ENCODE measurements at regions not wholly inside any gene's neighbourhood (a gene's known extent, or its start where the extent isn't known, plus 50 kb on each side); places are given as distances from the start of the nearest gene placed in this dataset.

DNA sequence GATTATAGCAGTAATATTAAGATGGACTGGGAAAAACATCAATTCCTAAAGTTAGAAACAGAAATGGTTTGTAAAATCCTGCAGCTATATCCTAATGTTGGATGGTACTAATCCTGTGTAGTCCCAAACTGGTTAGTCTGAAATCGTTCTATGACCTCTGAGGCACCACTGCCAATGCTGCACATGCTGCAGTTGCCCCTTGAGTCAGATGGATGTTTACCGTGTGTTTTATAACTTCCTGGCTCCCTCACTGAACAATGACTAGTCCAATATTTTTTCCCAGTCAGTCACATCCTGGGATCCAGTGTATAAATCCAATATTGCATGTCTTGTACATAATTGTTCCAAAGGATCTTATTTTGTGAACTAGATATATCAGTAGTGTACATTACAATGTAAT lies 226.7 kb upstream of the PKDCC start:
- no peak for FAIRE-seq

DNA sequence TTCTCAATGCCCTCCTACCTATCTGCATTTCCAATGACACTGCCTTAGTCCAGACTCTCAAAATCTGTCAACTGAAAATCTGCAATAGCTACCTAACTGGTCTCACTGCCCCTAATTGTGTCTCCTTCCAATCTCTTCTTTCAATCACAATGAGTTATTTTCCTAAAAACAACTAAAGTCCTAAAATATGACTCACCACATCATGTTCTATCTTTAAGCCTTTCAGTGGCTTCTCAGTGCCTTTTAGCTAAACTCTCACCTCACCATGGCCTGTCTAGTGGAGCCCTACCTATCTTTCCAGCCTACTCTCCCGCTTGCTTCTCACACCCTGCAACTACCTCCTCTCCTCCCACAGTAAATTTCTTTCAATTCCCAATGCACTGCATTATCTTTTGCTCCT lies 220.9 kb upstream of the PKDCC start:
- FAIRE-seq = no peak

DNA sequence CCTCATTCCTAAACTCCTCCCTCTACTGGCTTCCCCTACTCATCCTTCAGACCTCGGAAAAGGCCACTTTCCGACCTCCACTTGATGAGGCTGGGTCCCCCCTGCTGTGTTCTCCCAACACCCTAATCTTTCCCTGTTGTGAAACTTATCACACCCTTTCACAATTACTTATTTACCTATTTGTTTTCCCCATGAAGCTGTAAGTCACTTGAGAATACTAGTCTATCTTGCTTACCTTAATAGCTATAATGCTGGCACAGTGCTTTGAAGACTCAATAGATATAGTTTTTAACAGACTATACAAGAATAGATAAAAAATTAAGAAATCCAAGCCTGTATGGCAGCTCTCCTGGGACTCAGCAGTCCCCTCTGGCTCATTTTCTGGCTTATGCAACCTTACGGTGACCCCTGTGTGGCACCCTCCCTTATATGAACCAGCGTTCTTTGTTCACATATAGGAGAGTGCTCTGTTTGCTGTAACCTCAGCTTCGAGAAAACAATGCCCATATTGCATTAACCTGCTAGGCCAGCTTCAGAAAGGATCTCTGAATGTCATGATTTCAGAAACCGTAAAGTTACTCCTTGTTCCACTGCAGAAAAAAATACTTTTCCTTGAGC lies 220.4 kb upstream of the PKDCC start:
- no peak for FAIRE-seq

DNA sequence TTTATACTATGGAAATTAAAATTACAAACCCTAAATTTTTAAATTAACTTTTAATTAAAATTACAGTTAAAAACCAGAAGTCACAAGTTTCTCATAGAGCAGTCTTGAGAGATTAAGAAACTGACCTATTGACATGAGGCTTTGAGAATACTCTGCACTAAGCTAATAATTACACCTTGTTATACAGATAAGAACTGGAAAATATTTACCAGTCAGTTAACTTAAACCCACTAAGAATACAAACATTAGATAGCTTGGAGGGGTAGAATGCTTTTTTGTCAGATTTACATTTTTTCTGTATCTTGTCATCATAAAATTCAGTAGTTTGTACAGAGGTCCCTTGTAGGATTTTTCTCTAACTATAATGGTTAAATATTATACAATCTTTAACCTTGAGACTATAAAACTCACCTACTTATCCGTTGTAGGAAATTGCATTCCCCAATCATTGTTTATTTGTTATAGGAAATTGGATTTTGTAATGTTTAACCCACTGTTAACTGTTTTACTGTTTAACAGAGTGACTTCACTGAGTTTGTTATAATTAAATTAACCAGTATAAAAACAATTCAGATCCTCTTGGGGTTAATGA lies 219.7 kb upstream of the PKDCC start:
- no peak for FAIRE-seq

DNA sequence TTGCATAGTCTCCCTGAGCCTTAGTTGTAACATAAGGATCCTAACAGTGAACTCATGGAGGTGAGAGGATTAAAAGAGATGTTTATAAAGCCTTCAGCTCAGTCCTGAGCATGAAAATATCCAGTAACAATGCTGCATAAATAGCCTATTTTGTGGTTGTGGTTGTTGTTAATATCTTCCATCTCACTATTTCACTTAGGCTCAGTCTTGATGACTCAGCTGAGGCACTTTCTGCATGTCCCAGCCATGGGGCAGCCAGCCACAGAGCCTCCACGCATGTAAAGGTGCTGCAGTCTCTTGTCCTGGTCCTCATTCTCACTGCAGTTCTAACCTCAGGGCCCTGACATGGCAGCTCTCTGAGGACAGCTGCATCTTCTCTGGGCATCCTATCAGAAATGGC lies 218.8 kb upstream of the PKDCC start:
- no peak for FAIRE-seq

DNA sequence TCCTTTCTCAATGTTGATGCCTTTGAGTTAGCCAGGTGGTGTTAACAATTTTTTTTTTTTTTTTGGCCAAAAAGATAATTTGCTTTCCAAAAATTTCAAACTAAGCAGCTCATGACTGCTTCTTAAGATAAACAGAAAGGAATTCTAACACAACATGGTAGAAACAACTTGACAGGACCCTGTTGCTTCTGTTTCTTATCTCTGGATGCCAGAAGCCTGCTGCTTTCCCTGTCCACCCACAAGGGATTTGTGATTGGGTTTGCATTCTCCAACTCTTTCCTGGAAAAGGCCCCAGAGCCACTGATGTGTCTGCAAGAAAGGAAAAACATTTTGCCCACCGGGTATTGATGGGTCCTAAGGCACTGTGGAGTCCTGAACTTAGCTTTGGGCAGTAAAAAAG lies 217.2 kb upstream of the PKDCC start:
- no peak for FAIRE-seq

DNA sequence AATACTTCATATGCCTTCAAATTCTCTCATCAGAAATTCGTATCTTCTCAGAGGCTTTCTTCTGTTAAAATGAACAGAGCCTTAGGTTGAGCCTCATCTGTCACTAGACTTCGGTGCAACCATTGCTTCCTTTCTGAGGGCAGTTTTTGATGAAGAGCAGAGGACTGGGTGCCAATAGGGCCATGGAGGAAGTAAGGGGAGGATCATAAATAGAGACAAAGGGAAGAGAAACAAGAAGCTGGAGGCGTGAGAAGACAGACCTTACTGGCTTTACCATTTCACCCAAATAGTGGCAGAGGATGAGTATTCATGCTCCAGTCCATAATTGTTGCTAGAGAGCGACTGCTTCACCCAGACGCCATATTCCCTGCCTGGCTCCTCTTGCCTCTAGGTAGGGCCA lies 215.6 kb upstream of the PKDCC start:
- no peak for FAIRE-seq

DNA sequence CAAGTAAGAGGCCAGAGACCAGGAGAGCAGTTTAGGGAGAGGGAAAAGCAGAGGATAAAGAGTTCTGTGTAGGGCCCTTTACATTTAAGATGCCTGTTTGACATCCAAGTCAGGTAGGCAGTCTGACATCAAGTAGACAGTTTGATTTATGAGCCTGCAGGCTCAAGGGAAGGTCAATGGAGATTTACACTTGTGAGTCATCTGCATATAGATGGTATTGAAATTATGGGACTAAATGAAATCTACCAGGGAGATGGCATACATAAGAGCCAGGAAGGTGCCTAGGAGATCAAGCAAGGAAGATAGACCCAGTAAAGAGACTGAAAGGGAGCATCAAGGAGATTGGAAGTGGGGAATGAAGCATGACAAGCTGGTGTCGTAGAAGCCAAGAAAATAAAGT lies 212.4 kb upstream of the PKDCC start:
- no peak for FAIRE-seq

DNA sequence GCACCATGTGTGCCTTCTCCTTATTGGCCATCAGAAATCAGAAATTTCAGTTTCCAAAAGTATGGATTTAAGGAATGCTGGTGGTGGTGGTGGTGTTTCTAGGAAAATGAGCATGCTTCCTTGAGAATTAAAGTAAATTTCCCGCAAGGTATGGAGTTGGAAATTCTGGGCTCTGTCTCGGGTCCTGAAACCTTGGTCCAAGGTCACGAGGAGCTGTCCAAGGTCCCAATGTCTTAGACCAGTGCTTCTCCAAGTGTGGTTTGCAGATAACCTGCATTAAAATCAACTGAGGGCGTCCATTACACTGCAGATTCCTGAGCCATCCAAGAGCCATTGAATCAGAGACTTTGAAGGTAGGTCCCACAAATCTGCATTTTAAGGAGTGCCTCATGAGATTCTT lies 210.9 kb upstream of the PKDCC start:
- FAIRE-seq = no peak

DNA sequence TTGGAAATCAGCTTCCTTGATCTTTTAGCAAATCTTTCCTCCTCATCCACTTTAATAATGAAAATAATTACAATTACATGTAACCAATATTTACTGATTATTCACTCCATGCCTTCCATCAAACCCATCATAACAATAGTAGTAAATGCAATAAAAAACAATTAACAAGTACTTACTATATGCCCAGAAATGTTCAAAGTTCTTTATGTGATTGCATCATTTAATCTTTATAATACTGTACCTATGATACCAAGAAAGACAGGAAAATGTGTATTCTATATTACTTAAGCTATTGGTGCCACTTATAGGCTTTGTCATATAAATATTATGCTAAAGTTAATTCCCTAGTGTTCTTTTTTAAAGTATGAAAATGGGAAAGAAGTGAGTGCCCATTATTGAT lies 210.2 kb upstream of the PKDCC start:
- no peak for FAIRE-seq

DNA sequence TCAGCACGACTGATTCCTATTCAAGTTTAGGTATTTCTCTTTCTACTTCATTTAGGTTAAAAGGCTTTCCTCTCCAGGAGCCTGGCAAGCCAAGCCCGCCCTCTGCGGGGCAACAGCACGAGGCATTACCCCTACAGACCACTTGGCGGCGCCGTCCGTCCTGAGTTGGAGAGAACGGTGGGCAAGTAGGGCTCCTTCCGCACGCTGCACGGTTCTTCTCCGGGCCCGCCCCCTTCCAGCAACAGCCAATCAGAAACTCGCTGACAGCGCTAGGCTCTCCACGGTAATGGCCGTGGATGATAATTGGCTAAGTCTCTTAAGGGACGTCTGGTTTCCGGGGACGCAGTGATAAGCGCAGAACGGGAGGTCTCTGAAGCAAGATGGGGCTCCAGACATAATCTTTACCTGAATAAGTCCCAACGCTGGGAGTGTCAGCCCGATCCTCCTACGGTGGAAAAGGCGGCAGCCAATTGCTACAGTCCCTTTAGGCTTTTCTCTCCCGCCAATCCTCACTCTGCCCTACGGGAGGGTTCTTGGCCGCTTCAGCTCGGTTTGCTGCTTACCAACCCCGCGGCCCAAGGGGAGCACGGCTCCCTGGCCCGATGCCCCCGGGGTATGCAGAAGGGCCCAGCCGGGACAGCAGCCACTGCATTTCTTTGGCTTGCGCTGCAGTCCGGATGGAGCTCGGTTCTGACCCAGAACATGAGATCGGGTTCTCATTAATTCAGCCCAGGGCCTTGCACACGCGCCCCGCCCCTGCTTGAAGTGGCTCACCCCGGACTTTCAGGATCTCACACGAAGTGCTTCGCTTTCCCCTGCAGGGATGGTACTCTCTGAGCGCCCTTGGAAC lies 206.9 kb upstream of the PKDCC start:
- FAIRE-seq = peak; percentile 98

DNA sequence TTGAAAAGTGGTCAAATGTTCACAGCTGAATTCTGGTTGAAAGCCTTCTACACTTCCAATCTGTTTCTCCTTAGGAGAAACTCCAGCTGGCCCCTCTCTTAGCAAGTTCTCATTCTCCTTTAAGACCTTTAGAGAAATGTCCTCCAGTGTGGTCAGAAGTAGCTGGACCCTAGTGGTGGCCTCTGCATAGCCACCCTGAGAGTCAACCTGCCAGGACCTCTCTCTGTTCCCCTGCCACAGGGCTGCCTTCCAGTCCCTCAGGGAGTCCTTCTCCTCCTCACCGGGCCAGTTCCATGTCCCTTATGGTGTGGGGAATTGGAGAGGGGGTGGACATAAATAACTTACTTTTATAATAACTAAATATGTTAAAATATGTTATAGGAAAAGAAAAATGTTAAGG lies 200.9 kb upstream of the PKDCC start:
- no peak for FAIRE-seq

DNA sequence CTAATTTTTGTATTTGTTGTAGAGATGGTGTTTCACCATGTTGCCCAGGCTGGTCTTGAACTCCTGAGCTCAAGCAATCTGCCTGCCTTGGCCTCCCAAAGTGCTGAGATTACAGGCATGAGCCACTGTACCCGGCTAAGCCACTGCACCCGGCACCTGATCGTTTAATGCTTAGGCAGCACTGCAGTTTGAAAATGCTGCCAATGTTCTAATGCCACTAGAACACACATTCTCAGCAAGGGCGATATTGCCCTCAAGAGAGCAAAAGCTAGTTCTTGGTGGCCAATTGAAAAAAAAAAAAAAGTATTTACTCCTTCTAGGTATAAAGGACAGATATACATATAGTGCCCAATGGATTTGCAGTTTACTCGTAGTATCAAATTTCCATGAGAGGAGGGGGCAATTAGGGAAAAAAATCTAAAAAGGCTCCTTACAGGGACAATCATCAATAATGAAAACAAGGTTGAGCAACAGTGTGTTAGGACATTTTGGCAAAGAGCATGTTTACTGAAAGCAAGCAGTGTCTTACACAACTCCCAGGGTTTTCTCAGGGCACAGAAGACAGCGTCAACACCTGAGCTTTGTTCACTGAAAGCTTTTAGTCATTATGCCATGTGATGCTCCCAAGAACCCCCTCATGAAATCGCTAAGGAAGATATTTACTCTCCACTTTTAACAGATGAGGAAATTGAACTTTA lies 199.9 kb upstream of the PKDCC start:
- FAIRE-seq = no peak

DNA sequence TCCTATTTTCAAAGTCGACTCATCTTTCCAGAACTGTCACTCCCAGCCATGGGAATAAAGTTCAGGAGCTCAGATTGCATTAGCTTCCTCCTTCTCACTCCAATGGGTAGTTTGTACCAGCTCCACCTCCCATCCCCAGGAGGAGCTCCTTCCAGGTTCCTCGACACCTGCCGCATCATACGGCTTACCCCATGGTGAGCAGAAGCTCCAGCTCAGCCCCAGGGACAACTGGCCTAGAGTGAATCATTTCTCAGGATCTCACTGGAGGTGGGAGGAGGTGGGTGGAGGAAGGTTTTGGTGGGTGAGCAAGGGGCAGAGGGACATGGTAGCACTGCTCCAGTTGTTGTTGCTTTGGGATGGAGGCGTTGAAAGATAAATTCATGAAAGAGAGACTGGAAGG lies 196.3 kb upstream of the PKDCC start:
- FAIRE-seq = no peak

DNA sequence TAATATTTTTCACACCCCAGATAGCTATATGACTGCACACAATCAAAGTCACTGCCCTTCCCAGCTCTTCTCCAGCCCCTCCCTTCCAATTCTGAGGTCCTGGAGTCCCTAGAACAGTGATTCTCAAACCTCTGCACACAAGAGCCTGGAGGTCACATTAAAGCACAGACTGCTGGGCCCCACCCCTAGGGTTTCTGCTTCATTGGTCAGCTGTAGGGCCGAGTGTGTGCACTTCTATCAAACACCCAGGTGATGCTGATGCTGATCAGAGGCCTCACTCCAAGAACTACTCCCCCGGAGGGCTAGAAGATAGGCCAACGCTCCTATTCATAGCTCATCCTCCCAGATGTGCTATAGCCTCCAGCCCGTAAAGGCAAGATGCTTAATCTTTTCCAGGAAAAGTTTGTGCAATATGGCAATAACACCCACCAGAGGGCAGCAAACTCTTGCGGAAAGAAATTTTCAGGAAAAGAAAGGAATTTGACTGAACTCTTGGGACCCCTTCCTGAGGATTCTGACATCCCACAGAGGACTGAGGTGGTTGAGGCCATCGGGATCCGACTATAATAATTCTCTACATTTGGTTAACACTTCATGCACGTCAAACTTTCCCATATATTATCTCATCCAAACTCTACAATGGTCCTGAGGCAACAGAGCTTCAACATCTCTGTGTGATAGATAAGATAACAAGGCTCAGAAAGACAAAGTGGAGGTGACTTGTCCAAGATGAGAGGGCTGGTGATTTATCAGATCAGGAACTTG lies 194.2 kb upstream of the PKDCC start:
- FAIRE-seq = peak; percentile 68

DNA sequence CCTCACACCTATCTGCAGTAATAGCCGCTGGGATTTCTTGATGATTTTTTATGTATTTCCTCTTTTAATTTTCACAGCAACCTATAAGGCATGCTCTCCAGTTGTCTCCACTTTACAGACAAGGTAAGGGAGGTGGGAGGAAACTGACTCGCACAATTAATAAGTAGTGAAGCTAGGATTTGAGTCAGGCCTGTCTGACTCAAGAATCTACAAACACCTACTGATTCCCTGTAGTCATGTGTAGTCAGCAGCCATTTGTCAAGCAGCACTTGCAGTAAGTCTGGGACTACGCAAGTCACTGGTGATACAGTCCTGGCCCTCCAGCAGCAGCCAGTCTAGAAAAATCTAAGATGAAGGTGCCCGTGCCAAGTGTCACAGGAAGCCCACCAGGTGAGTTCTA lies 193.6 kb upstream of the PKDCC start:
- FAIRE-seq = no peak

DNA sequence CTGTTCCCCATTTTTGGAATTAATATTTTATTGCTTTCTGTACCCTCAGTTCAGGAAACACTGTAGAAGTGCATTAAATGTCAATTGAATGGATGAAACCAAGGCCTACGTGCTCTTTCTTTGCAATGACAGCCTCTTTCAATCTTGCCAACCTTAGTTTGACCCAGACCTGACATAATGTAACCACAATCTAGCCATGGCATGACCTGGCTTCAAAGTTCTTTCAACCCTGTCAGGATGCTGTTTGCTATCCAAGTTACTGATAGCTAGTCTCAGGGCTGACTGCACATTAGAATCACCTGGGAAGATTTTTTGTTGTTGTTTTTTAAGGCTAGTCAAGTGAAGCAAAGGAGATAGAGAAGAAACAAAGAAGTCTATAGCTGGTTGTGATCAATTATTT lies 190.9 kb upstream of the PKDCC start:
- FAIRE-seq = no peak

DNA sequence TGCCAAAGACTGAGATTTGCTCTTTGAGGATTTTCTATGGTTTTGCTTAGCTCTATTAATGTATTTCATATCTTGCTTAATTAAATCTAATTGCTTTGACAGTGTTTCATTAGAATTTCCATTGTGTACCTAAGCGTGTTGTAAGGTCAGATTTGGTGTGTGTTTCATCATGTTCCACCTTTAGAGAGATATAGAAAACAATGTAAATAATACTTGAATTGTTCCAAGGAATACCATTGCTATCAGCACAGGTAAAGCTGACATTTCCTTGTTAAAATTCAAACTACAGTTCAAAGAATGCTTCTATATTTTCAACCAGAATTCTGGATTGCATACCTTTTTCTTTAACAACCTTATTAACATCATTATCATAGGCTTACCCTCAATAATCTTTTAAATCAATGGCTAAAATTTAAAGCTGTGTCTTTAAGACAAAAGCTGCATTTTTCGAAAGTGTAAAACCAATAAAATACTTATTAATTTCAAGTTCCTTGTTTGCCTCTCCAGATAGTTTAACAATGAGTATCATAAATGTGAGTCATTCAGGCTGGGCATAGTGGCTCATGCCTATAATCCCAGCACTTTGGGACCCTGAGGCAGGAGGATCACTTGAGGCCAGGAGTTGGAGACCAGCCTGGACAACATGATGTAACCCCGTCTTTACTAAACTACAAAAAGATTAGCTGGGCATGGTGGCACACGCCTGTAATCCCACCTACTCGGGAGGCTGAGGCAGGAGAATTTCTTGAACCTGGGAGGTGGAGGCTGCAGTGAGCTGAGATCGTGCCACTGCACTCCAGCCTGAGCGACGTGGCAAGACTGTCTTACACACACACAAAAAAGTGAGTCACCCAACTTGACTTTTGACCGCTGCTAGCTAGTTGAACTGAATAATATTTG lies 188.0 kb upstream of the PKDCC start:
- FAIRE-seq = no peak

DNA sequence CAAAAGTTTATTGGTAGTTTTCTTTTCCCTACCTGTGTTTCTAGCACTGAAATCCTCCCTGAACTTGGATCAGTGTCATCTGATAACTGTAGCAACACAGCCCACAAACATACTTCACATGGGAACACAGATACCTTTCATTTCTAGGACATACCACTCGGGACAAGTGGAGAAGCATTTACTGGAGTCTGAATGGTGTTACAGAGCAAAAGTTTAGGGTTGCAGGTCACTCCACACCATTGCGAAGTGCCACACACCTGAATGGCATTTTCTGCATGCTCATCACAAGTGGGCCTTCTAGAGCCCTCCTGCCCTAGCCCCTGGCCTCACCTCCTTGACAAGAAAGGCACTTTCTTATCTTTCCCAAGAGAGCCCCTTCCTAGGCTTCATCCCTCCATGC lies 184.8 kb upstream of the PKDCC start:
- FAIRE-seq = no peak

DNA sequence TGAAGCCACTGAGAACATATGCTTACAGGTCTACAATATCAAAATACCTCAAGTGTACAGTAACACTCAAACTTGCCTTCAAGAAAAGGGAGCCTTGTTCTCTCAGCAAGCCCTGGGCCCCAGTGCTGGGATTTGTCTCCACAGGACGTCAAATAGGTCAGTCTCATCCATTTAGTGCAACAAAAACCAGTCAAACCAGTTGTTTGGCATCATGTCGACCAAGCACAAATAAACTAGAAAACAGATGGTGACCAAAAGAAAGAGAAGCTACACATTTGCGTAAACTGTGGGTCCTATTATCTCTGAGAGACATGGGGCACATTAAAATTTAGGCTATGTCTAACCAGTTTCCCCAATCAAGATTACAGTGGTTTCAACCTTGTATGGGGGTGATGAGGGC lies 182.6 kb upstream of the PKDCC start:
- no peak for FAIRE-seq

DNA sequence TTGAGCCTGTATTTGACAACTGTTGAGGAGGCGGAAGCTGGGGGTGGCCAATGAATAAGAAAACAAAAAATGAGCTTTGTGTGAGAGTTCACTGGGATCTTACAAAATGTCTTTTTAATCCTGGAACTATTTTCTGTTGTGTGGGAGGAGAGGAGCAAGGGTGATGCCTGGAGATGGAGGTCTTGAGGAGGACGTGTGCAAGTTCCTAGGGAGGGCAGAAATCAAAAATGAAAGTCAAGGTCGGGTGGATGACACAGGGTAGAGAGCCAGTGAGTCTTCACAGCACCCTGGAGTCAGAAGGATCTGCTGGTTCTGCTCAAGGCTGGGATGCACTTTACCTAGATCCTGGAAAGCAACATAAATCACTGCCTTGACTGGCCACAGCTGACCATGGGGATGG lies 180.3 kb upstream of the PKDCC start:
- FAIRE-seq = no peak
